H9 (cell line): ENCODE measurements at regions not wholly inside any gene's neighbourhood (a gene's known extent, or its start where the extent isn't known, plus 50 kb on each side); places are given as distances from the start of the nearest gene placed in this dataset.

Source experiments
- DNase-seq: peaks from one replicate; pipeline ENCODE4 v3.0.0-alpha.2; 2017
- H2AFZ ChIP-seq: one replicate; pipeline ENCODE4 v1.6.1; 2013; ENCODE audit warnings: mild to moderate bottlenecking, low read length, control low read depth, moderate library complexity
- H2AK5ac ChIP-seq: 2 replicates; pipeline ENCODE4 v1.6.1; 2013; ENCODE audit warnings: low read length, control low read depth, mixed read lengths; ENCODE audit not compliant: insufficient read length
- H2BK120ac ChIP-seq: one replicate; pipeline ENCODE4 v1.6.1; 2013; ENCODE audit warnings: low read depth, mild to moderate bottlenecking, low read length, control low read depth, inconsistent platforms; ENCODE audit not compliant: poor library complexity, severe bottlenecking
- H2BK12ac ChIP-seq: 2 replicates; pipeline ENCODE4 v1.6.1; 2013; ENCODE audit warnings: low read length, control low read depth, mixed read lengths, low read depth; ENCODE audit not compliant: insufficient read length
- H2BK15ac ChIP-seq: 2 replicates; pipeline ENCODE4 v1.6.1; 2013; ENCODE audit warnings: low read depth, low read length, control low read depth
- H2BK20ac ChIP-seq: one replicate; pipeline ENCODE4 v1.6.1; 2013; ENCODE audit warnings: low read depth, mild to moderate bottlenecking, low read length, control low read depth, inconsistent platforms; ENCODE audit not compliant: poor library complexity, severe bottlenecking
- H2BK5ac ChIP-seq: 2 replicates; pipeline ENCODE4 v1.6.1; 2013; ENCODE audit warnings: low read length, control low read depth, mixed read lengths; ENCODE audit not compliant: insufficient read length
- H3K14ac ChIP-seq: 2 replicates; pipeline ENCODE4 v1.6.1; 2013; ENCODE audit warnings: low read length, control low read depth; ENCODE audit not compliant: insufficient read depth
- H3K18ac ChIP-seq: 2 replicates; pipeline ENCODE4 v1.6.1; 2013; ENCODE audit warnings: low read depth, mild to moderate bottlenecking, mixed read lengths, low read length, control low read depth; ENCODE audit not compliant: insufficient read length
- H3K23ac ChIP-seq: 2 replicates; pipeline ENCODE4 v1.6.1; 2013; ENCODE audit warnings: low read length, control low read depth, mixed read lengths, low read depth; ENCODE audit not compliant: insufficient read length
- H3K23me2 ChIP-seq: 2 replicates; pipeline ENCODE4 v1.6.1; 2013; ENCODE audit warnings: low read depth, mild to moderate bottlenecking, mixed read lengths, low read length, control low read depth; ENCODE audit not compliant: insufficient read length, poor library complexity, severe bottlenecking
- H3K27ac ChIP-seq: 2 replicates; pipeline ENCODE4 v1.5.1; 2013; ENCODE audit warnings: low read length, control low read depth, mixed read lengths, low read depth; ENCODE audit not compliant: insufficient read length
- H3K27me3 ChIP-seq: 2 replicates; pipeline ENCODE4 v1.6.1; 2013; ENCODE audit warnings: low read length, control low read depth, inconsistent platforms; ENCODE audit not compliant: insufficient read depth
- H3K4ac ChIP-seq: 2 replicates; pipeline ENCODE4 v1.6.1; 2013; ENCODE audit warnings: low read depth, mild to moderate bottlenecking, control low read depth, inconsistent platforms, low read length, moderate library complexity
- H3K4me1 ChIP-seq: 2 replicates; pipeline ENCODE4 v1.6.1; 2013; ENCODE audit warnings: low read length, control low read depth, inconsistent platforms; ENCODE audit not compliant: insufficient read depth
- H3K4me2 ChIP-seq: 2 replicates; pipeline ENCODE4 v1.6.1; 2013; ENCODE audit warnings: low read length, control low read depth, mixed read lengths; ENCODE audit not compliant: insufficient read length, insufficient read depth
- H3K56ac ChIP-seq: 2 replicates; pipeline ENCODE4 v1.6.1; 2013; ENCODE audit warnings: low read depth, mild to moderate bottlenecking, mixed read lengths, low read length, control low read depth; ENCODE audit not compliant: insufficient read length
- H3K79me1 ChIP-seq: 2 replicates; pipeline ENCODE4 v1.6.1; 2013; ENCODE audit warnings: low read depth, mild to moderate bottlenecking, moderate library complexity, low read length, control low read depth, inconsistent platforms; ENCODE audit not compliant: insufficient read depth, poor library complexity, severe bottlenecking
- H3K79me2 ChIP-seq: 2 replicates; pipeline ENCODE4 v1.6.1; 2013; ENCODE audit warnings: low read length, control low read depth, inconsistent platforms; ENCODE audit not compliant: insufficient read depth
- H3K9ac ChIP-seq: 2 replicates; pipeline ENCODE4 v1.6.1; 2013; ENCODE audit warnings: low read length, control low read depth, mixed read lengths; ENCODE audit not compliant: insufficient read length; ENCODE audit errors: extremely low read depth
- H3K9me3 ChIP-seq: one replicate; pipeline ENCODE4 v1.6.1; 2013; ENCODE audit warnings: low read depth, low read length, inconsistent platforms; ENCODE audit not compliant: control insufficient read depth
- H3T11ph ChIP-seq: one replicate; pipeline ENCODE4 v1.6.1; 2013; ENCODE audit warnings: mild to moderate bottlenecking, low read length, control low read depth, inconsistent platforms
- H4K20me1 ChIP-seq: one replicate; pipeline ENCODE4 v1.6.1; 2013; ENCODE audit not compliant: control insufficient read depth, insufficient read length, insufficient read depth
- H4K5ac ChIP-seq: 2 replicates; pipeline ENCODE4 v1.6.1; 2013; ENCODE audit warnings: low read depth, mild to moderate bottlenecking, mixed read lengths, low read length, control low read depth; ENCODE audit not compliant: insufficient read length
- H4K8ac ChIP-seq: replicated peaks from 2 replicates; pipeline ENCODE4 v1.6.1; 2013; ENCODE audit warnings: low read length, control low read depth, mixed read lengths, low read depth; ENCODE audit not compliant: insufficient read length
- H4K91ac ChIP-seq: 2 replicates; pipeline ENCODE4 v1.6.1; 2013; ENCODE audit warnings: low read depth, mild to moderate bottlenecking, moderate library complexity, mixed read lengths, low read length, control low read depth; ENCODE audit not compliant: insufficient read length
- H3K27ac Mint-ChIP-seq, 3 experiments: 2 replicates in 2 of 3; 3 replicates in 1 of 3; pipeline ENCODE4 v1.8.0; 2020 to 2021; ENCODE audit warnings: mixed read lengths in 3 of 3, mild to moderate bottlenecking in 1 of 3, moderate library complexity in 1 of 3
- H3K27me3 Mint-ChIP-seq: 2 replicates; pipeline ENCODE4 v1.8.0; 2021; ENCODE audit warnings: low read depth, mild to moderate bottlenecking, moderate library complexity, mixed read lengths
- H3K36me3 Mint-ChIP-seq, 3 experiments: 2 replicates in 2 of 3; 3 replicates in 1 of 3; pipeline ENCODE4 v1.8.0; 2020 to 2021; ENCODE audit warnings: low read depth in 3 of 3, mixed read lengths in 3 of 3; ENCODE audit not compliant: insufficient read depth in 1 of 3
- H3K4me1 Mint-ChIP-seq, 2 experiments: 2 replicates each; pipeline ENCODE4 v1.8.0; 2020; ENCODE audit warnings: mixed read lengths in 2 of 2
- H3K4me3 Mint-ChIP-seq, 2 experiments: 2 replicates in 1 of 2; 3 replicates in 1 of 2; pipeline ENCODE4 v1.8.0; 2020 to 2021; ENCODE audit warnings: mild to moderate bottlenecking in 2 of 2, mixed read lengths in 2 of 2, moderate library complexity in 1 of 2
- H3K9me3 Mint-ChIP-seq, 2 experiments: 2 replicates in 1 of 2; 3 replicates in 1 of 2; pipeline ENCODE4 v1.8.0; 2020; ENCODE audit warnings: mild to moderate bottlenecking in 2 of 2, mixed read lengths in 2 of 2, moderate library complexity in 1 of 2
- CTCF ChIP-seq: fragments of 200-600 bp; sonication (generic); conservative IDR thresholded peaks from 3 replicates; pipeline ENCODE4 v1.8.0; 2021; ENCODE audit warnings: antibody characterized with exemption, mild to moderate bottlenecking
- WGBS: extraction: QIAGEN DNeasy Blood & Tissue Kit; methylation state at CpG from one replicate; pipeline ENCODE4 v1.1.7; 2013; ENCODE audit warnings: missing lambda C conversion rate, low lambda C conversion rate, mixed read lengths; ENCODE audit not compliant: insufficient read length; ENCODE audit errors: extremely low coverage; 5-methylcytosine and 5-hydroxymethylcytosine counted together

GRCh38 chr5:68950125-68950524 is 143.7 kb upstream of the SLC30A5 start:
- TF ChIP-seq CTCF, result no peak

More at GRCh38 chr5:68950125-68950524, 143.7 kb upstream of the SLC30A5 start:
- Histone ChIP-seq H2AK5ac (no peak overlapping the region), H3K27ac (no peak overlapping the region), H2AFZ (no peak overlapping the region), H4K91ac (no peak overlapping the region), H3T11ph (no peak overlapping the region), H2BK12ac (no peak overlapping the region), H2BK120ac (no peak overlapping the region), H3K27me3 (no peaks in the 10 kb centered on the region), H3K23me2 (no peaks in the 10 kb centered on the region), H2BK20ac (no peak overlapping the region), H4K8ac (no peak overlapping the region), H3K4me1 (no peaks in the 10 kb centered on the region), H3K4ac (no peak overlapping the region), H2BK5ac (no peak overlapping the region), H4K20me1 (no peaks in the 10 kb centered on the region), H3K56ac (no peak overlapping the region), H3K14ac (no peak overlapping the region), H3K79me1 (no peaks in the 10 kb centered on the region), H3K23ac (no peak overlapping the region), H3K18ac (no peak overlapping the region), H3K9me3 (no peaks in the 10 kb centered on the region), H3K9ac (no peak overlapping the region), H3K79me2 (no peaks in the 10 kb centered on the region), H4K5ac (no peak overlapping the region), H3K4me2 (no peak overlapping the region), H2BK15ac (no peak overlapping the region)
- Mint-ChIP-seq H3K9me3 (no peaks in the 10 kb centered on the region), H3K27me3 (peaks cover 3% of the 10 kb centered on the region), H3K36me3 (no peaks in the 10 kb centered on the region), H3K27ac (no peak overlapping the region; a peak in 1 of 7 replicates), H3K4me3 (no peak overlapping the region), H3K4me1 (peaks cover 17 to 26% of the 10 kb centered on the region in 2 experiments)
- WGBS, result no CpG with 5 or more reads among the region's 6 CpGs
- no peak for DNase-seq
